Colonic mucosa (tissue), 4 donors: ENCODE measurements at regions not wholly inside any gene's neighbourhood (a gene's known extent, or its start where the extent isn't known, plus 50 kb on each side); places are given as distances from the start of the nearest gene placed in this dataset.

Source experiments
- DNase-seq: peaks from one replicate; pipeline ENCODE4 v3.0.0-alpha.2; 2020
- H3K27ac ChIP-seq: fragments of 200-600 bp; one replicate; pipeline ENCODE4 v1.8.0; 2021
- H3K27me3 ChIP-seq: fragments of 200-600 bp; one replicate; pipeline ENCODE4 v1.8.0; 2021
- H3K36me3 ChIP-seq: fragments of 200-600 bp; one replicate; pipeline ENCODE4 v1.8.0; 2021
- H3K4me1 ChIP-seq: fragments of 200-600 bp; one replicate; pipeline ENCODE4 v1.8.0; 2021; ENCODE audit warnings: mild to moderate bottlenecking
- H3K4me3 ChIP-seq: fragments of 200-600 bp; one replicate; pipeline ENCODE4 v1.8.0; 2021
- H3K9ac ChIP-seq, 2 donors: one replicate each; pipeline ENCODE4 v1.7.0; 2013; ENCODE audit warnings: control low read depth in 2 of 2, low read depth in 2 of 2, low read length in 2 of 2
- H3K9me3 ChIP-seq: fragments of 200-600 bp; one replicate; pipeline ENCODE4 v1.8.0; 2021
- intact Hi-C: fragments of 100-400 bp; cut with DNase I; formaldehyde crosslinking; loops from one replicate; pipeline ENCODE4 v1.14.1; 2022
- TF ChIP-seq, protein P1 (sequence below): fragments of 200-600 bp; IDR thresholded peaks from one replicate; pipeline ENCODE4 v1.8.0; 2022; ENCODE audit warnings: antibody characterized with exemption, mild to moderate bottlenecking
- donor health status: healthy.
- donor health status: DM: no; HTN: no; CAD: no.
- donor health status: DM: no; HTN: no; CAD: no.

DNA sequence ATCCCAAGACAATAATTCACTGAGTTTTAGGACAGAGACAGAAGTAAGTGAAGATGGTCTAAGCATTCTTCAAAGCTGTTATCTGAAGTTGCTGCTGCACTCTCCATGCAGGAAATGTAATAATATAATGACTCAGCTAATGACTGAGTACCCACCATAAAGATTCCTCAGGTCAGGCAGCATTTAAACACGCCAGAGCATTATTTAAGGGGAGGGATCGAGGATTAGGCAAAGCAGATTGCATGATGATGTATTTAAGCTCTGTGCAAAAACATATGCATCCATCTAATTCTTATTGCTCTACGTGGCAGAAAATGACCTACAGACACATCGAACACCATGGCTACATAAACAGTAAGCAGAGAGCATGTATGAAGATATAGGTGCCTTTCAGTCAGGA, 216.4 kb downstream of the UNC5CL start:
- no peak overlapping the region for H3K27ac ChIP-seq
- no peaks in the 10 kb centered on the region for H3K27me3 ChIP-seq
- intact Hi-C loops: no loop called here
- no peak overlapping the region for H3K4me3 ChIP-seq
- TF ChIP-seq, protein P1, sequence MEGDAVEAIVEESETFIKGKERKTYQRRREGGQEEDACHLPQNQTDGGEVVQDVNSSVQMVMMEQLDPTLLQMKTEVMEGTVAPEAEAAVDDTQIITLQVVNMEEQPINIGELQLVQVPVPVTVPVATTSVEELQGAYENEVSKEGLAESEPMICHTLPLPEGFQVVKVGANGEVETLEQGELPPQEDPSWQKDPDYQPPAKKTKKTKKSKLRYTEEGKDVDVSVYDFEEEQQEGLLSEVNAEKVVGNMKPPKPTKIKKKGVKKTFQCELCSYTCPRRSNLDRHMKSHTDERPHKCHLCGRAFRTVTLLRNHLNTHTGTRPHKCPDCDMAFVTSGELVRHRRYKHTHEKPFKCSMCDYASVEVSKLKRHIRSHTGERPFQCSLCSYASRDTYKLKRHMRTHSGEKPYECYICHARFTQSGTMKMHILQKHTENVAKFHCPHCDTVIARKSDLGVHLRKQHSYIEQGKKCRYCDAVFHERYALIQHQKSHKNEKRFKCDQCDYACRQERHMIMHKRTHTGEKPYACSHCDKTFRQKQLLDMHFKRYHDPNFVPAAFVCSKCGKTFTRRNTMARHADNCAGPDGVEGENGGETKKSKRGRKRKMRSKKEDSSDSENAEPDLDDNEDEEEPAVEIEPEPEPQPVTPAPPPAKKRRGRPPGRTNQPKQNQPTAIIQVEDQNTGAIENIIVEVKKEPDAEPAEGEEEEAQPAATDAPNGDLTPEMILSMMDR: no peak
- no peak overlapping the region for H3K9ac ChIP-seq
- H3K4me1 ChIP-seq: no peaks in the 10 kb centered on the region
- no peaks in the 10 kb centered on the region for H3K36me3 ChIP-seq
- no peaks in the 10 kb centered on the region for H3K9me3 ChIP-seq
- DNase-seq: no peak

DNA sequence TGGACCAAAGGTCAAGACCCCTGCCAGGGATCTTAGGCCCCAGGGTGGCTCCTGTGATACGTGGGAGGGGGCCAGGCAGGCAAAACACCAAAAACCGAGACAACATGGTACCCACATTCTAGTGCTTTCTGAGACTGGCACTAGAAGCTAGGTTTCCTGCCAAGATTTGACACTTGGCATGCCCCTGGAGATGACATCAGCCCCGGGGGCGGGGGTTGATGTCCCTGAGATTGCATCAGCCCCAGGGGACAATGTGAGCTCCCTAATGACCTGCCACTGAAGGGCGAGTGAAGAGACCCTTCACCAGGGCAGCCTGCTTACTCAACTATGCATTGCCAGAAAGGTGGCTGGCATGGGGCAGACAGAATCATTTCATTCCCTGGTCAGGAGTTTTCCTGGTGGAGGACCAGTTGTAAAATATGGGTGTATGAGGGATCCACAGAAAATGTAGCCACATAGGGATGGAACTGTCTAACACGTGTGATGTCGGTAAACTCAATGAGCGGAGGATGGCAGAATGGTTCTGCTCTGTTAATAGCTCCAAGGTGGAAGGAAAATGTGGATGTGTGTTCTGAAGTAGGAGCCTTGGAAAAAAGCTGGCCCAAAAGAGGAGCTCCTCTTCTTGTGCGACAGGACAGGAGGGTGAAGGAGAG, 219.7 kb downstream of the UNC5CL start:
- TF ChIP-seq, protein P1: no peak
- DNase-seq: no peak
- H3K9me3 ChIP-seq: no peaks in the 10 kb centered on the region
- no peak overlapping the region for H3K4me3 ChIP-seq
- no peak overlapping the region for H3K9ac ChIP-seq
- no peaks in the 10 kb centered on the region for H3K36me3 ChIP-seq
- intact Hi-C loops: no loop called here
- no peaks in the 10 kb centered on the region for H3K27me3 ChIP-seq
- no peaks in the 10 kb centered on the region for H3K4me1 ChIP-seq
- no peak overlapping the region for H3K27ac ChIP-seq

DNA sequence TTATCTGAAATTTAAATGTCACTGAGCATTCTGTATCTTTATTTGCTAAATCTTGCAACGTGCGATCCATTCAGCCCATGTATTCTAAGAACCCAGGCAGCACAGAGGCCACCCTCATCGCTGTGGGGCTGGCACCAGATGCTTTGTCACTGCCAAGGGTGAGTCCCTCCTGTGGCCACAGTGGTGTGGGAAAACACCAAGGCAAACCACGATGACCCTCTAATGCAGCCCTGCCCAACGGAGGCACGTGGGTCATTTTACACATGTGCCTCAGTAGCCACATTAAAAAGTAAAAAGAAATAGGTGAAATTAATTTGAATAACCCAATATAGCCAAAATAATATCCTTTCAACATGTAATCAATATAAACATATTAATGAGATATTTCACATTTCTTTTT, 221.7 kb downstream of the UNC5CL start:
- no peaks in the 10 kb centered on the region for H3K9me3 ChIP-seq
- no peak overlapping the region for H3K9ac ChIP-seq
- no peaks in the 10 kb centered on the region for H3K27me3 ChIP-seq
- intact Hi-C loops: no loop called here
- TF ChIP-seq, protein P1: no peak
- no peaks in the 10 kb centered on the region for H3K4me1 ChIP-seq
- no peak overlapping the region for H3K27ac ChIP-seq
- no peaks in the 10 kb centered on the region for H3K36me3 ChIP-seq
- DNase-seq: no peak
- no peak overlapping the region for H3K4me3 ChIP-seq

DNA sequence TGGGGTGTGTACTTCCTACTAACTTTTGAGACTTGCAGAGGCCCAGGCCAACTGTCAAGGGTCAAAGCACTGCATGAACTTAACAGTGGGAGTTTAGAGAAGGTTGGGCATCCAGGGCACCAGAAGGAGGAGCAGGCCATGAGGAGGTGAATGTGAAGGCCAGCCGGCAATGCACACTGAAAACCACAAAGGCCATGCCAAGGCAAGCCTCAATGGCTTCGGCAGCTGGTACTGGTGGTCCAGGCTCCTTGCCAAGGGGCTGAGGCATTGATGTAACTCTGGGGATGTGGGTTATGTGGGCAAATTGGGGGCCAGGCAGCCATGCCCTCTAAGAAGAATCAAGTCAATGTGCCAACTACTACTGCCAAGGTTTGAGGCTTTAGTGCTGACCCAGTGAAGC, 222.4 kb downstream of the UNC5CL start:
- intact Hi-C loops: no loop called here
- Histone ChIP-seq H3K9ac (no peak overlapping the region), H3K27me3 (no peaks in the 10 kb centered on the region), H3K9me3 (no peaks in the 10 kb centered on the region), H3K4me1 (no peaks in the 10 kb centered on the region), H3K4me3 (no peak overlapping the region), H3K36me3 (no peaks in the 10 kb centered on the region), H3K27ac (no peak overlapping the region)
- DNase-seq: no peak
- TF ChIP-seq, protein P1: no peak

DNA sequence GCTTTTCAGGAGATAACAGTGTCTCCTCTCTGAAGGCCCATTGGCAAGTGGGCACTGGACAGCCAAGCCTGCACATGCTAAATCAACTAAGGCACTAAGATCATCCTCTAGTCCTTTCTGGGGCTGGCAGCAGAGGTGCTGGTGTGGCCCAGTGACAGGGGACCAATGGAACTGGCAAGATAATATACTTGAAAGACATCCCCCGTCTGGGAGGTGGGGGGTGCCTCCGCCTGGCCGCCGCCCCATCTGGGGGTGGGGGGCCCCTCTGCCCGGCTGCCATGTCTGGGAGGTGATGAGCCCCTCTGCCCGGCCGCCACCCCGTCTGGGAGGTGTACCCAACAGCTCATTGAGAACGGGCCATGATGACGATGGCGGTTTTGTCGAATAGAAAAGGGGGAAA, 223.3 kb downstream of the UNC5CL start:
- intact Hi-C loops: no loop called here
- Histone ChIP-seq H3K36me3 (no peaks in the 10 kb centered on the region), H3K9me3 (no peaks in the 10 kb centered on the region), H3K27ac (no peak overlapping the region), H3K4me1 (no peaks in the 10 kb centered on the region), H3K9ac (no peak overlapping the region), H3K27me3 (no peaks in the 10 kb centered on the region), H3K4me3 (no peak overlapping the region)
- TF ChIP-seq, protein P1: no peak
- no peak for DNase-seq
